ENCODE measurements at regions not wholly inside any gene's neighbourhood (a gene's known extent, or its start where the extent isn't known, plus 50 kb on each side); places are given as distances from the start of the nearest gene placed in this dataset.
"Not testable (repeated sequence)": the region's sequence is repeated elsewhere in the genome, so short reads cannot be mapped to it uniquely, and the experiment has no call there.

GRCh38 chr5:108581026-108581425, 166.7 kb upstream of the FER start:
- DNase-seq: no peak

DNA sequence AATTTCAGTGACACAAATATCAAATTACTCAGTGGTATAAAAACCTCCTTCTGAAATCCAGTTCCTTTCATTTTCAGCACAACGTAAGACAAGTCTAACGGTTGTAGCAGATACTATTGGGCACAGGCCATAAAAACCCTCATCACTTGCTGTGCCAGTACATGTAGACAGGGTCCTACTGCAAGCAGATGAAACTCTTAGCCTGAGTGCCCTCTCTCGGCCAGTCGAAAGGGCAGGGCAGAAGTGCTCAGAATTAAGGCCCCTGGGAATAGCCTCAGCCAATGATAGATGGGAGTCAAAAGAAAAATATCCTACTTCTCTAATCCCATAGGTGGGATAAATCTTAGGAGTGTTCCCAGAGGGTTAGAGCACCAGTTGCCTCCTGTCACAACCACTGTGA, 168.5 kb upstream of the FER start:
- no peak for DNase-seq

GRCh38 chr5:108578791-108579190, 168.9 kb upstream of the FER start:
- DNase-seq: no peak

DNA sequence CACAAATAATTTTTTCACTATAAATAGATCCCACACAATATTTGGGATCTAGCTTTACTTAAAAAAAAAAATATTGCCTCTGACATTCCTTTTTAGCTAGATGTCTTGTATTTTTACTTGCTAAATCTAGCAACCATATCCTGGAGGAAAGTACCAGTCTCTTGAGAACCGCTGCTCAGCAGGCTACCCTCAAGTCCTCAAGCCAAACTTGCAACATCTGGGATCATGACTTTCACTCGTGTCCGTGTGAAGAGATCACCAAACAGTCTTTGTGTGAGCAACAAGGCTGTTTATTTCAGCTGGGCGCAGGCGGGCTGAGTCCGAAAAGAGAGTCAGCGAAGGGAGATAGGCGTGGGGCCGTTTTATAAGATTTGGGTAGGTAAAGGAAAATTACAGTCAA, 180.3 kb upstream of the FER start:
- DNase-seq: no peak

DNA sequence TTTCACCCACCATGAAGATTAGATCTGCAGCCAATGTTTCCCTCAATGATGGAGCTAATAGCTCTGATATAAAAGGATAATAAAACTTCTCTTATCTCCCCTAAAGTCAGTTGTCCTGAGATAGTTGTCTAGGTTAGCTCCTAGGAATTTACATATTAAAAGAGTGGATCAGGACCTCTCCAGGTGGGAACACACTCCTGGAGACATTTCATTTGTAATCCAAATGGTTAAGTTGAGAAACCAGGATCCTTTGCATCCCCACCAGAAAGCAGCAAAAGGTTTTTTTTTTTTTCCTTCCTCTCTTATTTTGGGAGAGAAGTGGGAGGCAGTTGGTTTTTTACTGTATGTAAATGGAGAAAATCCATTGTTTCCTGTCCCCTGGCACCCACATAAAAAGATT, 182.5 kb upstream of the FBXL17 start:
- no peak for DNase-seq

DNA sequence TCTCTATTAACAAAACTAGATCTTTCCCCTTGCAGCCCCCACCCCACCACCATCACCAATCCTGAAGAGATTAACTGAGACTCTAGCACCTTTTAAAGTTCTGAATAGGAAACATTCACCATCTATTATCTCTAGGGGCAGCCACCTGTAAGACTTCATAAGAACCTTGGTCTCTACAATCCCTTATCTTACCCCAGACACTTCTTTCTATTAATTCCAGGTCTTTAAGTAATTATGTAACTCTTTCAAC, 180.2 kb upstream of the FBXL17 start:
- no peak for DNase-seq

GRCh38 chr5:108561416-108562204, 179.7 kb upstream of the FBXL17 start:
- DNase-seq: no peak

GRCh38 chr5:108560581-108560980, 178.7 kb upstream of the FBXL17 start:
- no peak for DNase-seq

- DNase-seq: no peak
Observed at GRCh38 chr5:108560166-108560565, 178.3 kb upstream of the FBXL17 start.

- DNase-seq: not testable (repeated sequence)
Observed at GRCh38 chr5:108558840-108559239, 176.9 kb upstream of the FBXL17 start.

- DNase-seq: not testable (repeated sequence)
Observed at GRCh38 chr5:108558142-108558541, 176.2 kb upstream of the FBXL17 start.

DNA sequence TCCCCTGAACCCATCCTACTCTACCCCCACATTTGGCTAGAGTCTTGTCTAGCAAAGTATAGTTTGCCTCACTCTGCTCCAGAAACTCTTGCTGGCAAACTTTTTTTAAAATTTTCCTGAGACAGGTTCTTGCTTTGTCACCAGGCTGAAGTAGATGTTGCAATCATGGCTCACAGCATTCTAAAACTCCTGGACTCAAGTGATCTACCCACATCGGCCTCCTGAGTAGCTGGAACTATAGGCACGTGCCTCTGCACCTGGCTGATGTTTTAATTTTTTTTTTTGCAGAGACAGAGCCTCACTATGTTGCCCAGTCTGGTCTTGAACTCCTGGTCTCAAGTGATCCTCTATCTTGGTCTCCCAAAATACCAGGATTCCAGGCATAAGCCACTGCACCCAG, 175.8 kb upstream of the FBXL17 start:
- DNase-seq: no peak

GRCh38 chr5:108556441-108557145, 174.7 kb upstream of the FBXL17 start:
- DNase-seq: no peak

- no peak for DNase-seq
Observed at GRCh38 chr5:108548684-108549596, 167.0 kb upstream of the FBXL17 start.

DNA sequence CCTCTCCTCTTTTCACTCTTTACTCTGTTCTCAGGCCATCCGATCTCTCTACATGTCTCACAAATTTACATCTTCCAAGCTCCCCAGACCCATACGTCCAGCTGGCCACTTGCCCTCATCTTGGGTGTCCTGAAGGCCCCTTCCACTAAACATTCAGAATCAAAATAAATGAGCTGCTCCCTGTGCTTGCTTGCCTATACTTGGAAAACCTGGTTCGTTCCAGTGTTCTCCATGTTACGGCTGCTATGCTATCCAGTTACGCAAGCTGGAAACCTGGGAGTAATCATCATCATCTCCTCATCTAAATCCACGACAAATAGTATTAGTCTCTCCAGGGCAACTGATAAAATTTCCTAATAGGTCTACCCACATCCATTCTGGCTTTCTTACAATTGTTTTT, 165.0 kb upstream of the FBXL17 start:
- DNase-seq: no peak

DNA sequence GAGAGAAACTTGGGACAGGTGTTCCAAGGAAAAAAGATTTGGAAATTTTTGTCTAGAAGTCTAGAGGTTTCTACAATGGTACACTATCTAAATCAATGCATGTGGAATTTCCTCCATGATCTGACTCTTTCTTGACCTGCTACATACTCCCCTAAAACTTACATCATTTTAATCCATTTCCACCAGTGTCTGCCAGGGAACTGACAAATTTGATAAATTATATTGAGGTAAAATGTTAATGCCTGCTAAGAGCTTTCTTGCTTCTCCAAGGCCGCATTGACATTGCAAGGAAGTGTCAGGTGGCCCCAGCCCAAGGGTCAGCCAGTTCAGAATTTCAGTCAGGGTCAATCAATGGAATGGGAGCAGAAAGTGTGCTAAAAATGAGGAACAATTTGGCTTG, 163.4 kb upstream of the FBXL17 start:
- DNase-seq: no peak

DNA sequence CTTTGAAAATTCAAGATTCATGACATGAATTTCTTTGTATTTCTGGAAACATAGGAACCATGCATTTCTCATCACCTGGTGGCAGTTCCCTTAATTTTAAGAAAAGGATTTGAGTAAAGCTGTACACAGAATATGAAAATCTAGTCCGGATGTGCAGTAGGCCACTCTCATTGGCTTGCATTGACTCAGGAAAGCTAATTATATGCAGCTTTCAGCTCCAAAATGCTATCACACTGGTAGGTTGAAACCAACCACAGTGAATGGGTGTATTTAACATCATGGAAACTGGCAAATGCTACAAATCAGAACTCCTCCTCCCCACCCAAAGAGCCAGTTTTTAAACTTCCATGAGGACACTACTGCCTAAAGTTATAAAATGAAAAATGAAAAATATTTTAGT, 161.6 kb upstream of the FBXL17 start:
- DNase-seq: no peak

- no peak for DNase-seq
Observed at GRCh38 chr5:108541836-108542235, 159.9 kb upstream of the FBXL17 start.

DNA sequence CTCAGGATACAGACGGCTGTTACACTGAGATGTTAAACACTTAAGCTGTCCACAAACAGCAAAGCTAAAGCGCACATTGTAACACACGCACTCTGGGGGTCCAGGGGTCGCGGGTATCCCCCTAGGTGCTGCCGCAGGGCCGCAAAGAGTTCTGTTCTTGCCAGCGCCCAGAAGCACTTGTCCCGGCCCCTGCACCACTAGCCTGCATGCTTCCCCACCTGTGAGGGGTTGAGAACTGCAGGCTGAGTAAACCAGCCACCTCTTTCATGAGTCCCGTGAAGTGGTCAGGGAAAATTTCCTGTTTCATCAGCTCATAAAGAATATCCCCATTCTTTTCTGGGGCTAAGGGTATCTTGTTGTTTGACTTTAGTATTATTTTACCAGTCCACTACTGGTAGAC, 154.4 kb upstream of the FBXL17 start:
- no peak for DNase-seq

DNA sequence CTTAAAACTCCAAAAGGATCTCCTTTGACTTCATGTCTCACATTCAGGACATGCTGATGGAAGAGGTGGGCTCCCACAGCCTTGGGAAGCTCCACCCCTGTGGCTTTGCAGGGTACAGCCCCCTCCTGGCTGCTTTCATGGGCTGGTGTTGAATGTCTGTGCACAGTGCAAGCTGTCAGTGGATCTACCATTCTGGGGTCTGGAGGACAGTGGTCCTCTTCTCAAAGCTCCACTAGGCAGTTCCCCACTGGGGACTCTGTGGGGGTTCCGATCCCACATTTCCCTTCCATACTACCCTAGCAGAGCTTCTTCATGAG, 150.2 kb upstream of the FBXL17 start:
- not testable (repeated sequence) for DNase-seq

DNA sequence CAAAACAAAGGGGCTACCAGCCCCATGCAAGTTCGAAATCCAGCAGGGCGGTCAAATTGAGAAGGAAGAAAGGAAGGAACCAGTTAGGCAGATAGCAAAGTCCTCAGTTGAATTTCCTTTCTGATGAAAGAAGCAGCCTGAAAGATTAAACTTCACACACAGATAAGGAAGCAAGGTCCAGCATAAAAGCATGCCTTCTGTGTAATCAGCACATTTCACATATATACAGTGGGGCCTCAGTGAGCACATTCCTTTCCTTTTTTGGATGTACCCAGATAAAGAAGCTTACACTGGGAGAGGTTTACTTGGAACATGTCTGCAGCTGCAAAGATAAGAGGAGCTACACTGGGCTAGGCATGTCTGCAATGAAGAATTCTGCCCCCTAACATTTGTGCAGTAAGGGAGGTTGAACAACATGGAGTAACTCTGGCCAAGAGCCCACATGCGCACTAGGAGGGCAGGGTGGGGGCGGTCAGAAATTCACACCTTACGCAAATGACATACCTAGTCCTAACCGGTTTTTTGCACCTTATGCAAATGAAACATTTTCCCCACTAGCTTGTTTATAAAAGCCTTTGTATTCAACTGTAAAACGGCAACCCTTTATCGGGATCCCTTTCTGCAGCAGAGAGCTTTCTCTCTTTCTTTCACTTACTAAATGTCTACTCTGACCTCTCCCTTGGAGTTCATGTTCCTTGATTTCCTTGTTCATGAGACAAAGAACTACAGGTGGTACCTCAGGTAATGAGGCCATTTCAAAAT, 149.7 kb upstream of the FBXL17 start:
- DNase-seq: no peak

DNA sequence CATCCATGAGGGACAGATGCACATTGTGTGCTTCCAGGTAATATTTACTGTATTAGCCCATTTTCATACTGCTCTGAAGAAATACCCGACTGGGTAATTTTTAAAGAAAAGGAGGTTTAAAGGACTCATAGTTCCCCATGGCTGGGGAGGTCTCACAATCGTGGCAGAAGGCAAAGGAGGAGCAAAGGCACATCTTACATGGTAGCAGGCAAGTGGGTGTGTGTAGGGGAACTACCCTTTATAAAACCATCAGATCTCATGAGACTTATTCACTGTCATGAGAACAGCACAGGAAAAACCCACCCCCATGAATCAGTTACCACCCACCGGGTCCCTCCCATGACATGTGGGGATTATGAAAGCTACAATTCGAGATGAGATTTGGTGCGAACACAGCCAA, 148.8 kb upstream of the FBXL17 start:
- DNase-seq: no peak

DNA sequence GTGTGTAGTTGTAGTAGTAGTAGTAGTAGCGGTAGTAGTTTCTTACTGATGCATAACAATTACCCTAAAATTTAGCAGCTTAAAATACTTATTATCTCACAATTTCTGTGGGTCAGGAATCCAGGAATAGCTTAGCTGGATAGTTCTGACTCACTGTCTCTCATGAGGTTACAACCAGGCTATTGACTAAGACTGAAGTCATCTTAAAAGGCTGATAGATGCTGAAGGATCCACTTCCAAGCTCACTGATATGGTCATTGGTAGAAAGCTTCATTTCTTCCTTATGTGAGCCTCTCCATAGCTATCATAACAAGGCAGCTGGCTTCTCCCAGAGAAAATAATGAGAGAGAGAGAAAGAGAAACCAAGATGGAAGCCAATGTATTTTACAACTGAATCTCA, 147.5 kb upstream of the FBXL17 start:
- DNase-seq: no peak

Measured in activated CD4-positive, alpha-beta T cell treated with anti-CD3 and anti-CD28 coated beads, Interleukin-2, Interleukin-6, amounts not matched to agents 100 ng/mL and 50 ng/mL, durations not matched to agents 16 hours and 8 hours (primary cell).